ENCODE measurements at regions not wholly inside any gene's neighbourhood (a gene's known extent, or its start where the extent isn't known, plus 50 kb on each side); places are given as distances from the start of the nearest gene placed in this dataset.

GRCh38 chr12:131258398-131258797, 304.7 kb downstream of the ADGRD1 start:
- H3K27ac ChIP-seq (replicated peaks): no peak overlapping the region
- DNase-seq (ENCODE audit: low read depth in 1 of 2, low spot score in 1 of 2): no peak
- TF ChIP-seq CTCF (IDR thresholded peaks at IDR 0.05; ENCODE audit: insufficient read depth, low read length) (no peak), GABPA (IDR thresholded peaks at IDR 0.05; ENCODE audit: low read depth) (no peak), POLR2AphosphoS5 (IDR thresholded peaks at IDR 0.05; ENCODE audit: low read depth) (no peak), SPI1 (IDR thresholded peaks at IDR 0.05; ENCODE audit: borderline replicate concordance, low read depth) (no peak), REST (IDR thresholded peaks at IDR 0.05; ENCODE audit: insufficient replicate concordance, low read depth) (no peak)
- no peaks in the 10 kb centered on the region for H3K27me3 ChIP-seq (ENCODE audit: insufficient read depth, poor library complexity, severe bottlenecking)
- no peak overlapping the region for H3K4me3 ChIP-seq (replicated peaks; ENCODE audit: insufficient read depth, low read length)

DNA sequence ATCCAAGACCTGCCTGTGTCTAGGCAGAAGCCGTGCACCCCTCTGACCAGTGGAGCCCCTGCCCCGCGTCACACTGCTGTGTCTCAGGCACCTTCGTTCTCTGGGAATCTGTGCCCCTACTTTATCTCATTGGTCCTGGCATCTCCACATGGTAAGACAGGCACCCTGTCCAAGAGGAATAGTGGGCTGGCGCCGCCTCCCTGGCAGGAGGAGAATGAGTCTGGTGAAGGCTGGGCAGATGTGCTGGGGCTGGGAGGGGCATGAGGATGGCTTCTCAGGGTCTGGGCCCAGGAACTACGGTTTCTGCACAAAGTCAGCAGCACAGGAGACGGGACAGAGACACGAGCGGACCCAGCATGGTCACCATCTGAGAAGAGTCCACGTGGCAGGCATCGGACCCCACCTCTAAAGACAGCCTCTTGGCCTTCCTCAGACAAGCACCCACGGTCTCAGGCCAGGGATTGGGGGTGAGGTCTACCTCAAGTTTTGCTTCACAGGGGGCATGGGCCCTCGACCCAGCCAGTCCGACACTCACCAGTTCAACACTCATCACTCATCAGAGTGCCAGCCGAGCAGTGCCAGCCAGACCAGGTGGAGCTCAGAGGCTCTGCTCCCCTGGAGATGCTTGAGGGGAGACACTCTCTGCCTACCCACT, 306.7 kb downstream of the ADGRD1 start:
- no peak for DNase-seq (ENCODE audit: low read depth in 1 of 2, low spot score in 1 of 2)
- Histone ChIP-seq H3K27me3 (ENCODE audit: insufficient read depth, poor library complexity, severe bottlenecking) (no peaks in the 10 kb centered on the region), H3K27ac (replicated peaks) (no peak overlapping the region), H3K4me3 (replicated peaks; ENCODE audit: insufficient read depth, low read length) (no peak overlapping the region)
- no peak for TF ChIP-seq SPI1 (IDR thresholded peaks at IDR 0.05; ENCODE audit: borderline replicate concordance, low read depth)
- TF ChIP-seq CTCF (IDR thresholded peaks at IDR 0.05; ENCODE audit: insufficient read depth, low read length): no peak
- no peak for TF ChIP-seq GABPA (IDR thresholded peaks at IDR 0.05; ENCODE audit: low read depth)
- no peak for TF ChIP-seq POLR2AphosphoS5 (IDR thresholded peaks at IDR 0.05; ENCODE audit: low read depth)
- no peak for TF ChIP-seq REST (IDR thresholded peaks at IDR 0.05; ENCODE audit: insufficient replicate concordance, low read depth)

DNA sequence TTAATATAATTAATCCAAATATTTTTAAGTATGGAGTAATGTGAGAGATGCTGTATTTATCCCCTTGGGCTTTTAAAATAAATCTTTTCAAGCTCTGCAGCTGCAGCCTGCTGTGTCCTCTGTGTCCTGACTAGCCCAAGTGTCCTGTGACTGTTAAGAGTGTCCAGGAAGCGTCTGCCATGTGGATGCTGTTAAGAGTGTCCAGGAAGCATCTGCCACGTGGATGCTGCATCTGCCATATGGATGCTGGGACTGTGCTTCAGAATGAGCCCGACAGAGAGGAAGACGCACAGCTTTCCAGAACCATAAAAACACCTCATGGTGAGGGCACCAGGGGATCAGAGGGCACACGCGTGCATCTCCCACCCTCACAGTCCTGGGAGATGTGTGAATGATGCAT, 307.2 kb downstream of the ADGRD1 start:
- no peak for DNase-seq (ENCODE audit: low read depth in 1 of 2, low spot score in 1 of 2)
- TF ChIP-seq POLR2AphosphoS5 (IDR thresholded peaks at IDR 0.05; ENCODE audit: low read depth) (no peak), CTCF (IDR thresholded peaks at IDR 0.05; ENCODE audit: insufficient read depth, low read length) (no peak), GABPA (IDR thresholded peaks at IDR 0.05; ENCODE audit: low read depth) (no peak), SPI1 (IDR thresholded peaks at IDR 0.05; ENCODE audit: borderline replicate concordance, low read depth) (no peak)
- no peaks in the 10 kb centered on the region for H3K27me3 ChIP-seq (ENCODE audit: insufficient read depth, poor library complexity, severe bottlenecking)
- H3K27ac ChIP-seq (replicated peaks): no peak overlapping the region
- no peak overlapping the region for H3K4me3 ChIP-seq (replicated peaks; ENCODE audit: insufficient read depth, low read length)

DNA sequence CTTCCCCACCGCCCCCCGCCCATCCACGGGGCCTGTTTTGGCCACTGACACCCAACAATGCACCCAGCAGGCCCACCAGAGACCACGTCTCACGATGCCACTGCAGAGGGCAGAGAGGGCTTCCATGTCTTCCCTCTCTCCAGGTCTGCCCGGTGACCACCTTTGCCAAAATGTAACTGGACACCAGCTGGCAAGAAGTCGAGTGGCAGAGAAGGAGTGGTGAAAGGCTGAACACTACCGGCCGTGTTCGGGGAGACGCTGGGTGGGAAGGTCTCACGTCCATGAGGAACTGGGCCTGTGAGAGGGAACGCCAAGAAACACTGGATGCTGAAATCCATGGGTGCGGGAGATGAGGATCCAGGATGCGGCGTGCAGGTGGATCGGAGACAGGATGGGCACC, 308.2 kb downstream of the ADGRD1 start:
- Histone ChIP-seq H3K4me3 (replicated peaks; ENCODE audit: insufficient read depth, low read length) (no peak overlapping the region), H3K27ac (replicated peaks) (no peak overlapping the region), H3K27me3 (ENCODE audit: insufficient read depth, poor library complexity, severe bottlenecking) (no peaks in the 10 kb centered on the region)
- DNase-seq (ENCODE audit: low read depth in 1 of 2, low spot score in 1 of 2): no peak
- TF ChIP-seq POLR2AphosphoS5 (IDR thresholded peaks at IDR 0.05; ENCODE audit: low read depth) (no peak), SPI1 (IDR thresholded peaks at IDR 0.05; ENCODE audit: borderline replicate concordance, low read depth) (no peak), REST (IDR thresholded peaks at IDR 0.05; ENCODE audit: insufficient replicate concordance, low read depth) (no peak), GABPA (IDR thresholded peaks at IDR 0.05; ENCODE audit: low read depth) (no peak), CTCF (IDR thresholded peaks at IDR 0.05; ENCODE audit: insufficient read depth, low read length) (no peak)
